NCI-H1092 treated with DMSO at 0.1 percent for 48 hours (cell line): ENCODE measurements at regions not wholly inside any gene's neighbourhood (a gene's known extent, or its start where the extent isn't known, plus 50 kb on each side); places are given as distances from the start of the nearest gene placed in this dataset.
"Not testable (repeated sequence)": the region's sequence is repeated elsewhere in the genome, so short reads cannot be mapped to it uniquely, and the experiment has no call there.

Experiments used
- DNase-seq: peaks from one replicate; lab custom pipeline; 2025; lab: John Stamatoyannopoulos, UW

DNA sequence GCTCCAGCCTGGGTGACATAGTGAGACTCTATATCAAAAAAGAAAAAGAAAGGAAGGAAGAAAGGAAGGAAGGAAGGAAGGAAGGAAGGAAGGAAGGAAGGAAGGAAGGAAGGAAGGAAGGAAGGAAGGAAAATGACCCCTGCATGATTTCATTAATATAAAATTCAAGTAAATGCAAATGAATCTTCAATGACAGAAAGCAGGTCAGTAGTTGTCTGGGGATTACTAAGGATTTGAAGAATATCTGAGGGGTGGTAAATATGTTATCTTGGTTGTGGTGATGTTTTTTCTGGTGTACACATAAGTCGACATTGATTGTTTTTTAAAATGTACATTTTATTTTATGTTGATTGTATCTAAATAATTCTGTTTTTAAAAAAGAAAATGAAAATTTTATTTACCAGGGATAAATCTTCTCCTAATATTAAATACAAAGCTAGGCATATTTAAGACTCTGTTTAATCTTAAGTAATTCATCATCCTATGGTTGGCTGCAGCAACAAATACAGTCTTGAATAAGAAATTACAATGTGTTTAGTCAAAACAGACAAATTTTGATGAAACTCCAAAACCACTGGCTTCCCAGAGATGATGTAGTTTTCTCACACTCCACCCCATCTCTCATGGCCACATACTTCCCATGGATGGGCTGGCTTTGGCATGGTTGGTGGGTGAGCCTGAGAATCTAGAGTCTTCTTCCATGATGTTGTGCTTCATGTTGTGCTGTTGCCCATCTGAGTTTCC lies 314.7 kb upstream of the REG3G start:
- no peak for DNase-seq

DNA sequence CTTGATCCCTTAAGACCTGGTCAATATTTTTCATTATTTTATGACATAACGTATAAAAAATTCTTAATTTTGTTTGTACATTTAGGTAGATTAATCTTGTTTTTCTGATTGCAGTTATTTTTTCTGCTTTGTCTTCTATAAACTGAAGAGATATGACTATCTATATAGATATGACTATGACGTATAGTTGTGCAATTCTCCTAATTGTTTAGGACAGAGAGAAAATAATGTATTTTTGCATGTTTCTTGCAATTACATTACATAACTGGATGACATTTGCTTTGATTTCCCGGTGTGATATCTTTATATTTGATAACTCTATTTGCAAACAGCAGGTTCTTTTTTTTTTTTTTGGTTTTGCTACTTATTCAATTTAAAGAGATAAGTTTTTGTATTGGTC lies 310.2 kb upstream of the REG3G start:
- DNase-seq = no peak

DNA sequence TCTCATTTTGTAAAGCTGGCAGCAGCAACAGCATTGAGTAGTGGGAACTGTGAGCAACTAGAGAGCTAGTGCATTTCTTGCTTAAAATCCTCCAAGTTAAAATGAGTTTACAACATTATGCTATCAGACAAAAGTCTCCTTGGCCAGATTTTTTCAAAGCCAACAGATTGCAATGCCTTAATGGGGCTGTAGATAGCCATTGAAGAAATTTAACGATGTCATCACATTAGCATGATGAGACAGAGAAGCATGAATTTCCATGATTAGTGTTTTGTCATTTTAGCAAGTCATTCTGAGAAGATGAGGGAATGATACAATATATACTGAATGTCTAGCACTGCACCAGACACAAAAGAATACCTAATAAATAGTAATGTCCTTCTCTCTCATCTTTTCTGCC lies 307.5 kb upstream of the REG3G start:
- no peak for DNase-seq

DNA sequence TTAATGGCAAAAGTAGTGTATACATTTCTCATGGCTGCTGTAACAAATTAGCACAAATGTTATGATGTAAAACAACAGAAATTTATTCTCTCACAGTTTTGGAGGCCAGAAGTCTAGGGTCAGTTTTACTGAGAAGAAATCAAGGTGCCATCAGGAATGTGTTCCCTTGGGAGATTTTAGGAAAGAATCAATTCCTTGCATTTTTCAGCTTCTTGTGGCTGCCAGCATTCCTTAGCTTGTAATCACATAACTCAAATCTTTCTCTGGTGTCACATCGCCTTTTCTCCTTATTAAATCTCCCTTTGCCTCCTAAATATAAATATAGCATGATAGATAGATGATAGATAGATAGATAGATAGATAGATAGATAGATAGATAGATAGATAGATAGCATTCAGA lies 307.0 kb upstream of the REG3G start:
- DNase-seq = no peak

DNA sequence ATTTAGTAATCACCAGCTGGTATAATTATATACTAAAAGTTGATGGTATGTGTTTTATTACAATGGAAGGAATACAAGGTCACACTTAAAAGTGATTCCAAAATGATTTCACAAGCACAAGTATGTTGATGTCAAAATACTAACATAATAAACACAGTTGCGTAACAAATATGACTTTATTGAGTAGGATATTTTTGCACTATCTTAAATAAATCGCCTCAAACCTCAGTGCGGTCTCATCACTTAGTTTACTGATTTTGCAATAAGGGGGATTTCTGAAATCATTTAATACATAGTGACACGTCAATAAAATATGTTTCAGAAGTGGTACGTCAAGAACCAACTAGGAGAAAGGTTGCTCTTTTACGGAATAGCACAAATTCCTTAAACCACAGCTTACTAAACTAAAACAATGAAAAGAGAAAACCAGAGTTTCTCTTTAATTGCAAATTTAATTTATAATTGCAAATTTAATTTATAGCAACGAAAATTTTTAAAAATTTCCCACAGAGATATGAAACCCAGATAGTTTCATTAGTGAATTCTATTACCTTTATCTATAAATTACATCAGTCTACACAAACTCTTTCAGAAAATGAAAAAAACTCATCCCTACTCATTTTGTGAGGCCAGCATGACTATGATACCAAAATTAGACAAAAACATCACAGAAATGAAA lies 304.0 kb upstream of the REG3G start:
- DNase-seq = no peak

DNA sequence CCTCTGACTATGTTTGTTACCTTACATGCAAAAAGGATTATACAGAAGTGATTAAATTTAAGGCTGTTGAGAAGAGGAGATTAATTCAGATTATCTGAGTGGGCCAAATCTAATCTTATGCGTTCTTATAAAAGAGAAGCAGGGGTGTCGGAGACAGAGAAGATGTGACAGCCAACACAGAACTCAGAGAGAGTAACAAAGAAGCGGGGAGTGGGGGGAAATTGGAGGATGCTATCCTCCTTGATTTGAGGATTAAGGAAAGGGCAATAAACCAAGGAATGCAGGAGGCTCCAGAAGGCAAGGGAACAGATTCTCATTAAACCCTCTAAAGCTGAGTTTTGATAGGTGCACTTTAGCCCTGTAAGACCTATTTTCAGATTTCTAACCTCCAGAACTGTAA lies 291.3 kb upstream of the REG3G start:
- DNase-seq = no peak

DNA sequence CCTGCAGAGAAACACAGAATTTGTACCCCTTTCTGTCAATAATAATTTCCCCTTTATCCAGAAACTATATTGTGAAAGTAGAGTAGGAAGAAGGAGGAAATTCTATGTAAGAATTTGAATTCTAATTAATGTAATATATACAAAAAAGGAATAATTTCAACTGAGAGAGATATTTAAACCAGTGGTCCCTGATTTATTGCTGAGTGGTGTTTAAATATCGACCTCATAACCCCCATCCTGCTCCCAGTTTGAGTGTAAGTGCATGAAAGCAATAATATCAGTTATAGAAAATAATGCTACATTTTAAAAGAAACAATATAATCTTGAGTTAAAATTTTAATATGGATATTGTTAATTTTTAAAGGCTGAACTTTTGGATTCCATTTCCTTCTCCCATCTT lies 286.2 kb upstream of the REG3G start:
- no peak for DNase-seq

DNA sequence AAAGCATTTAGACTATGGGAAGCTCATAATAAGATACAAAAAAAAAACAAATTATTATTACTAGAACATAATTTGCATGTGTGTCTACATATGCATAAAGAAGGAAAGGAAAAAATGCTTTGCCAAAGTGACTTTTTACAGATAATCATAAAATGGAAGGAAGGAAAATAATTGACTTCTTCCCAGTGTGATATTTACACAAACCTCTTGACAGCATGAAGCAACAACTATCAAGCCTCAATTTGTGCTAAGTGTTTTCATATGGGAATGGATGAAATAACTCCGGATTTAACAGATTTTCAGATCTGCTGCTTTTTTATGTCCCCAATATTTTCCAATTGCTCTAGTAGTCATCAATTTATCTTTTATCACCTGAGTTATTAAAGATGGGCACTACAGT lies 275.9 kb upstream of the REG3G start:
- no peak for DNase-seq

DNA sequence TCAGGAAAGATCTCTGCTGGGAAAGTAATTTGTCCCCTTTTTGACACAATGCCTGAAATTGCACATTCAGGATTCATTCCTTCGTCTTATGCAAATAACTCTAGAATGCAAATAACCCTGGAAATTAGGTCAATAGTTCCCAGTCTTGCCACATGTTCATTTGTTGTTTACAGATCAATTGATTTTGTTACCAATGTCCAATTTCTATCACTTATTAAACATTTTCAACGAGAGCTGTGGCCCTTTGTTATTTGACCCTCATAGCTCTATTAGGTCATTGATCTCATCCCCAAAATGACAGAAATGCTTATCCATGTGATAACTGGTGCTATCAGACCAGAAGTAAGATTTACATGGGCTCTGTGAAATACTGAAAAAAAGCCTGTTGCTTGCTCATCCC lies 275.3 kb upstream of the REG3G start:
- no peak for DNase-seq

DNA sequence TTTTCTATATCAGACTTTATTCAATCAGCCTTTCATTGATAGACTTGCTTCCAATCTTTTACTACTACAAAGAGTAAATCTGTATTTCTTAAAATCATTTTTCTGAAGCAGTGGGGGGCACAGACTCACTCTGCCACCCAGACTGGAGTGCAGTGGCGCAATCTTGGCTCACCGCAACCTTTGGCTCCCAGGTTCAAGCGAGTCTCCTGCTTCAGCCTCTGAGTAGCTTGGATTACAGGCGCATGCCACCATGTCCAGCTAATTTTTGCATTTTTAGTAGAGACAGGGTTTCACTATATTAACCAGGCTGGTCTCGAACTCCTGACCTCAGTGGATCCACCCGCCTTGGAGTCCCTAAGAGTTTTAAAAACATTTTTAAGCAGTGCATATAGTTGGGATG lies 270.6 kb upstream of the REG3G start:
- DNase-seq = no peak

DNA sequence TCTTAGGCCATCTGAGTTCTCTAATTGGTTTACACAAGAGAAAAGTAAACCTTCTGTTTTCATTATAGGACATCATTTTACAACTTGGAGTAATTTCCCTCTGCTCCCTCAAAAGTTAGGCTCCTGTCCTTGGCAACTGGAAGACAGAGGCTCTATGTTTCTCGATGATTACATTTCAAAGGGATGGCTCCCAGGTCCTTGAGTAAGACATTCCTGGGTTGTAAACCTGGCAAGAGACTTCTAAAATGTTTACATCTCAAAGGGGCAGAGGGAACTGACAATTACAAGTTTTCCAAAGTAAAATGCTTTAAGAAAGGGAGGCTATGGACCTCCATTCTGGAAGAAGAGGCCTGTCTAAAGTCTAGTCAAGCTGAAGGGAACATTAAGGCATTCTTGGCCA lies 268.3 kb upstream of the REG3G start:
- no peak for DNase-seq

DNA sequence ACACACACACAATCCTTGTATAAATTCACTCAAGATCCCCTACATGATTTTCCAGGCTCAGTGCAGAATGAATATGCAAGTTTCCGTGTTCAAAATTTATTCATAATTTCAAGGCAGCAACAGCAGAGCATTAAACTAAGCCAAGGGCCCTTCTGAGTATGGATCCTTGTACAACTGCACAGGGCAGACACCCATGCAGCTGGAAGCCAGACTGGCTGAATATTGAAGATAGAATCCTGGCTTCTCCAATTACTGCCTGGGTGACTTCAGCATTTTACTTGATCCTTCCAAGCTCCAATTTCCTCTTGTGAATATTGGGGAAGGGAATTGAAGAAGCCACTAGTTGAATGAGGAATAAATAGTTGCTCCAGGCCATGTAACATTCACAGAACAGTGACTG lies 267.9 kb upstream of the REG3G start:
- no peak for DNase-seq

DNA sequence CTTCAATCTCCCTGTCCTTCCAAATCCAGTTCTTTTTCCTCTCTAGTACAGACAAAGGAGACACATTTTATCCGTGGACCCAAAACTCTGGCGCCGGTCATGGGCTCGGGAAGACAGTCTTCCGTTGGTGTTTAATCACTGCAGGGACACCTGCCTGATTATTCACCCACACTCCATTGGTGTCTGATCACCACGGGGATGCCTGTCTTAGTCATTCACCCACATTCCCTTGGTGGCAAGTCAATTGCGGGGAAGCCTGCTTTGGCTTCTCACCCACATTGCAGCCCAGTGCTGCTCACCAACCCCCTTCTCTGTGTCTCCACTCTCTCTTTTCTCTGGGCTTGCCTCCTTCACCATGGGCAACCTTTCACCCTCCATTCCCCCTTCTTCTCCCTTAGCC lies 266.7 kb upstream of the REG3G start:
- not testable (repeated sequence) for DNase-seq

DNA sequence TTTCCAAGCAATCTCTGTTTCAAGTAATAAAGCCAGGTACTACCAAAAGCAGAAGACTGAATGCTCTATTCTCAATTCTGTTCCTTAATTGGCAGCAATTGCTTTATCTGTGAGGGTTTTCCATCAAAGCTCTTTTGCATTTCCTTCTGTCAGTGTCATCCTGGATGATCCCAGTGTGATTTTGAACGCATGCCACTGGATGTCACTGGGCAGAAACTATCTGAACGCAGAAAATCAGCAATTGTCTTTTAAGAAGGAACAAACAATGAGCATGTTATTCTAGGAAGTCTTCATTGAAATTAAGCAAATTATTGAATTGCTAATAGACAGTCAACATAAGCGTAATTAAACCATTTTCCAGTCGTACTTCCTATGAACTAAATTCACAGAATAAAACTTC lies 259.0 kb upstream of the REG3G start:
- no peak for DNase-seq

DNA sequence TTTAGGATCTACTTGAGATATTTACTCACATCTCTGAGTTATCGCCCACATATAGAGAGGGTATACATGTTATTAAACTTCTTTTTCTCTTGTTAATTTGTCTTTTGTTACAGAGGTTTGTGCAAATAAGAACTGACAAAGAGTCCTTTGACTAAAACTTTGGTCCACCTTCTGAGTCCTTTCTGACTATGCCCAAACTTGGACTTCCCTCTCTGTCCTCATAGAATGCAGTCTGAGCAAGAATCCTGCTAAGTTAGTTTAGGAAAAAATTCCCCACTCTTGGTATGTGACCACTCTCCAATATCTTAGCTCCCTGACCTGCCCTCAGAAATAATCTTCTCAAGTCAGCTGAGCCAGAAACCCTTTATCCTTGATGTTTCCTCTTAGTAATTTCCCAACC lies 257.5 kb upstream of the REG3G start:
- no peak for DNase-seq

DNA sequence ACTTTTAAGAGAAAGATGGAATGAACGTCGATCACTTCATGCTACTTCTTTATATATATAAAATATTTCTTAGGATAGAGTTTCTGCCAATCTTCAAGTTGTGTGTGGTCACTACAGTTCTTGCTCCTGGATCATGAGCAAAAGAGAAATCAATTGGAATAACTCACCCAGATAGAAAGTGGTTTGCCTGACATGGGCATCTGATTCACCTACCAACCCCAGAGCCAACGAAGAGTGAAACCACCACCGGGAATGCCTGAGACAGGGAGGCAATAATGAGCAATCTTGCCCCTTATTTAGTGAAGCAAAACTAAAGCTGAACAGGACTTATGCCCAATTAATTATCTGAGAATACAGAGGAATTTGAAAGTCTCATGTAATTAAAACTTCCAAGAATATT lies 250.2 kb upstream of the REG3G start:
- no peak for DNase-seq

DNA sequence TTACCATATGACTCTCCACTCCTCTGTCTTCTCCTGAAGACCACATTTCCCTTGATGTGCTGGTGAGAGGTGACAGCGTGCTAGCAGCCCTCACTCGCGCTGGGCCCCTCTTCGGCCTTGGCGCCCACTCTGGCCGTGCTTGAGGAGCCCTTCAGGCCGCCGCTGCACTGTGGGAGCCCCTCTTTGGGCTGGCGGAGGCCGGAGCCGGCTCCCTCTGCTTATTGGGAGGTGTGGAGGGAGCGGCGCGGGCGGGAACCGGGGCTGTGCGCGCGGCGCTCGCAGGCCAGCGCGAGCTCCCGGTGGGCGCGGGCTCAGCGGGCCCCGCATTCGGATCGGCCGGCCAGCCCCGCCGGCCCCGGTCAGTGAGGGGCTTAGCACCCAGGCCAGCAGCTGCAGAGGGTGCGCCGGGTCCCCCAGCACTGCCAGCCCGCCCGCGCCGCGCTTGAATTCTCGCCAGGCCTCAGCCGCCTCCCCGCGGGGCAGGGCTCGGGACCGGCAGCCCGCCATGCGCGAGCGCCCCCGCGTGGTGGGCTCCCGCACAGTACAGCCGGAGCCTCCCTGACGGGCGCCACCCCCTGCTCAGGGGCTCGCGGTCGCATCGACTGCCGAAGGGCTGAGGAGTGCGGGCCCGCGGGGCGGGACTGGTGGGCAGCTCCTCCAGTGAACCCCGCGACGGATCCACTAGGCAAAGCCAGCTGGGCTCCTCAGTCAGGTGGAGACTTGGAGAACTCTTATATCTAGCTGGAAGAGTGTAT lies 246.6 kb upstream of the REG3G start:
- DNase-seq = no peak

DNA sequence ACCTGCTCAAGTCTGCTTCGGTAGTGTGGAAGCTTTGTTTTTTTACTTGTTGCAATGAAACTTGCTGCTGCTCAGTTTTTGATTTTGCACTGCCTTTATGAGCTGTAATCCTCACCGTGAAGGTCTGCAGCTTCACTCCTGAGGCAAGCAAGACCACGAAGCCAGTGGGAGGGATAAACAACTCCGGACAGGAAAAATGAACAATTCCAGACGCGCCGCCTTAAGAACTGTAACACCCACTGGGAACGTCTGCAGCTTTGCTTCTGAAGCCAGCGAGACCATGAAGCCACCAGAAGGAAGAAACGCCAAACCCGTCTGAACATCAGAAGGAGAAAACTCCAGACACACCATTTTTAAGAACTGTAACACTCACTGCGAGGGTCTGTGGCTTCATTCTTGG lies 245.7 kb upstream of the REG3G start:
- no peak for DNase-seq

DNA sequence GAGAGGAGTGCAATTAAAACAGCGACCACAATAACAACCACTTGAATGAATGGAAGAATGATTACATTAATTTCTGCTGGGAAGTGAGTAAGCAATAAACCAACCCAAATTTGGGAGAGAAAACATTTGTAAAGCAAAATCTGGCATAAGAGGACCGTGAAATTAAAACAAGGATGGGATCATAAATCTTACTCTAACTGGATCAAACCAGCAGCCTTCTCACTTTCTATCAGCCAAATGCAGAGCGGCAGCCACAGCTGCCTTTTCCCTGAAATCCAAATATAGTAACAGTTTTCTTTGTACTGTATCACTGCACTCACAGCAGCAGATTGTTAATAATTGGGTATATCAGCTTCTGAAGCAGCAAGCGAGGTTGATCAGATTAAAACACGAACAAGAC lies 245.2 kb upstream of the REG3G start:
- DNase-seq = no peak

DNA sequence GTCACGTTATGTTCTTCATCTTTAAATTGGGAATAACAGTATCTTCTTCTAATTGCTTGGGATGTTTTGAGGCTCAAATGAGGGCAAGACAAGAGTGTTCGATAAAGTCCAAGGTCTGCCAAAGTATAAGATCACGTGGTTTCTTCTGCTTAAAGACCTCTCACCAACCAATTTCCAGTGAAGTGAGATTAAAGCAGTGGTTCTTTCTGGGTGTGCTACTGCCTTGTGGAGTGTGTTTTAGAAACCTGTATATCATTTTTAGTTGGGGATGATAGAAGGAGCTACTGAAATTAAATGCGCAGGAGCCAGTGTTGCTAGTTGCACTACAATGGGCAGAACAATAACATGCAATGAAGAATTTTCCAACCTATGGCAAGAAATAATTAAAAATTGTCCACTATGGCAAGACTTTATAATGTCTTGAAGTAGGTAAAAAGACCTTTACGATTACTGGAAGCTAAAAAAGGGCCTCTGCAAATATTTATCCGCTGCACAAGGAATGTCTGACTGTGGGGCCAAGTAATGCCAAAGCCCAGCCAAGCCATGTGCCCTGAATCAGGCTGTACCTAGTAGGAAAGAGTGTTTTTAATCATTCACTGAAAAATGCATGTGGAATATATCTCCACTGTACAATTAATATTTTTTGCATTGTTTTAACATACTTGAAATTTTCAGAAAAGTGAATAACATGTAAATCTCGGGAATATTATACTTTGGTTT lies 244.5 kb upstream of the REG3G start:
- no peak for DNase-seq

DNA sequence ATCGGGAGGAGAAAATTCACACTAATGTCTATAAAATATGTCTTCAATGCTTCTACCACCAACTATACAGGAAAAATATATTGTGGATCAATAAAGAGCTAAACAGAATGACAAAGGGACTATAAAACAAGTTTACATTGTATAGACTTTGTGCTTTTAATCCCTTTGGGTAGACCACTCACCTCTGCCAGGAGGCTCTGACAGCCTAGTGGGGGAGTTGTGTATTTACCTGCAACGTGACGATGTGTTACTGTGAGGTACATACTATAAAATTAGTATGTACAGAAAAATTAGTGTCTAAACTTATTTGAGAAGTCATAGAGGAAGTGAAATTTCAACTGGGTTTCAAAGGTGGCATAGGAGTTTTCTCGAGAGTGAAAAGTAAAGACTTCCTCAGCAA lies 243.3 kb upstream of the REG3G start:
- DNase-seq = no peak

DNA sequence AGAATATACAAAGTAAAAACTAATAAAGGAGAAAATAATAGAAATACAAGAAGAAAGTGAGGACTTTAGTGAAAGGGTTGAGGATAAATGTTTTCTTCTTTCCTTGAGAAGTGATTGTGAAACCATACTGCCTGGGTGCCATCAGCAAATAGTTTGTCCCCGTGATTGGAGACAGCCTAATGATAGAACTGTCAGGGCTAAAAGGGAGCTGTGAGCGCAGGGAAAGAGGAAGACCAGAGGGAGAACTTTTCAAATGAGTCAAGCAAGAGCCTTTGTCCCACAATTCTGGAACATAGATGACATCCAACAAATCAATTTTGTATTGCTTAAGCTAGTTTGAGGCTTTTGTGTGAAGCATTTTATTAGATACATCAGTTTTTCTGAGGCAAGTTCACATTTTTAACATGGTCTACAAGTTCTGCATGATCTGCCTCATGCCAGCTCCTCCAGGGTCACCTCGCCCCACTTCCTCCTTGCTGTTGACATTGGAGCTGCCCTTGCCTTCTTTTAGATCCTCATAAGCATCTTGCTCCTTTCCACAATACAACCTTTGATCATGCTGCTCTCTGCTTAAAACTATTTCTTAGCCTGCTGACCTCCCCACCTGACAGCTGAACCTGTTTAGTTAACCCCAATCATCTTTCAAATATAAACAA lies 213.4 kb upstream of the REG3G start:
- DNase-seq = no peak
